Uterus (tissue), 3 donors: ENCODE measurements at regions not wholly inside any gene's neighbourhood (a gene's known extent, or its start where the extent isn't known, plus 50 kb on each side); places are given as distances from the start of the nearest gene placed in this dataset. TPM values are rescaled to one million over a fixed set of nuclear protein-coding genes. Genes with fewer than 3 reads are reported as not detected.

Experiments
- DNase-seq, 2 donors: peaks; one replicate each; pipeline ENCODE4 v3.0.0-alpha.2; 2019 to 2020
- H3K27ac ChIP-seq, 2 donors: fragments of 200-600 bp; sonication (generic); 1 replicate in 1 of 2; 2 replicates in 1 of 2; pipeline ENCODE4 v1.5.1; 2016 to 2018
- H3K27me3 ChIP-seq, 2 donors: fragments of 200-600 bp; sonication (generic); one replicate each; pipeline ENCODE4 v1.5.1; 2018 to 2019; ENCODE audit warnings: control low read depth in 1 of 2
- H3K36me3 ChIP-seq, 2 donors: fragments of 200-600 bp; sonication (generic); one replicate each; pipeline ENCODE4 v1.5.1; 2019; ENCODE audit warnings: control low read depth in 1 of 2
- H3K4me1 ChIP-seq, 2 donors: fragments of 200-600 bp; sonication (generic); one replicate each; pipeline ENCODE4 v1.5.1; 2018 to 2019; ENCODE audit warnings: control low read depth in 1 of 2
- H3K4me3 ChIP-seq, 2 donors: fragments of 200-600 bp; sonication (generic); 1 replicate in 1 of 2; 2 replicates in 1 of 2; pipeline ENCODE4 v1.5.1; 2018 to 2019; ENCODE audit warnings: mild to moderate bottlenecking in 1 of 2
- H3K9me3 ChIP-seq, 2 donors: fragments of 200-600 bp; sonication (generic); one replicate each; pipeline ENCODE4 v1.5.1; 2019; ENCODE audit warnings: control low read depth in 1 of 2
- POLR2A ChIP-seq, 2 donors: fragments of 450-650 bp; IDR thresholded peaks; one replicate each; pipeline ENCODE4 v1.6.1; 2016; ENCODE audit warnings: antibody characterized with exemption in 2 of 2, mild to moderate bottlenecking in 1 of 2, moderate library complexity in 1 of 2
- intact Hi-C: fragments of 100-400 bp; cut with DNase I; formaldehyde crosslinking; loops from one replicate; pipeline ENCODE4 v1.15.1; 2023; ENCODE audit warnings: low total_unique reads
- small RNA-seq: library from RNA; depleted of rRNA; stranded (forward); fragments of <200 nt; gene quantifications from one replicate; pipeline ENCODE3, GENCODE V24; 2016
- TF ChIP-seq, protein P1 (sequence below), 4 experiments: fragments of 200-600 bp in 2 of 4; fragments of 450-650 bp in 2 of 4; sonication (generic) in 2 of 4; IDR thresholded peaks; one replicate each; pipeline ENCODE4 v1.5.1; 2016 to 2019; ENCODE audit warnings: antibody characterized with exemption in 4 of 4, mild to moderate bottlenecking in 2 of 4, moderate library complexity in 1 of 4
- donor health status: DM: yes; HTN: yes; CAD: no.

- no peak for TF ChIP-seq POLR2A (IDR thresholded peaks at IDR 0.05)
- TF ChIP-seq, protein P1, sequence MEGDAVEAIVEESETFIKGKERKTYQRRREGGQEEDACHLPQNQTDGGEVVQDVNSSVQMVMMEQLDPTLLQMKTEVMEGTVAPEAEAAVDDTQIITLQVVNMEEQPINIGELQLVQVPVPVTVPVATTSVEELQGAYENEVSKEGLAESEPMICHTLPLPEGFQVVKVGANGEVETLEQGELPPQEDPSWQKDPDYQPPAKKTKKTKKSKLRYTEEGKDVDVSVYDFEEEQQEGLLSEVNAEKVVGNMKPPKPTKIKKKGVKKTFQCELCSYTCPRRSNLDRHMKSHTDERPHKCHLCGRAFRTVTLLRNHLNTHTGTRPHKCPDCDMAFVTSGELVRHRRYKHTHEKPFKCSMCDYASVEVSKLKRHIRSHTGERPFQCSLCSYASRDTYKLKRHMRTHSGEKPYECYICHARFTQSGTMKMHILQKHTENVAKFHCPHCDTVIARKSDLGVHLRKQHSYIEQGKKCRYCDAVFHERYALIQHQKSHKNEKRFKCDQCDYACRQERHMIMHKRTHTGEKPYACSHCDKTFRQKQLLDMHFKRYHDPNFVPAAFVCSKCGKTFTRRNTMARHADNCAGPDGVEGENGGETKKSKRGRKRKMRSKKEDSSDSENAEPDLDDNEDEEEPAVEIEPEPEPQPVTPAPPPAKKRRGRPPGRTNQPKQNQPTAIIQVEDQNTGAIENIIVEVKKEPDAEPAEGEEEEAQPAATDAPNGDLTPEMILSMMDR (IDR thresholded peaks at IDR 0.05) = no peak
- Histone ChIP-seq H3K27me3 (no peaks in the 10 kb centered on the region), H3K4me1 (no peaks in the 10 kb centered on the region), H3K4me3 (no peak overlapping the region), H3K9me3 (no peaks in the 10 kb centered on the region), H3K27ac (no peak overlapping the region), H3K36me3 (no peaks in the 10 kb centered on the region)
- DNase-seq = no peak
- intact Hi-C loops = no loop called here
Observed at GRCh38 chr5:103612545-103612944, 50.0 kb upstream of the NUDT12 start.

Small RNA genes in the stretch of these regions (small RNA-seq; reads per million reads assigned to genes)
- gene PSMC1P5 = not detected
- not detected for gene RF00322
- not detected for gene RN7SL255P
- gene RNA5SP189 = not detected
- gene RNU1-140P = not detected
- not detected for gene RNU6-334P
